Naive B cell (primary cell): ENCODE measurements at regions not wholly inside any gene's neighbourhood (a gene's known extent, or its start where the extent isn't known, plus 50 kb on each side); places are given as distances from the start of the nearest gene placed in this dataset.

Experiments used
- ATAC-seq, 2 donors: fragments of 150-1000 bp; cut with Tn5 transposase; 2 replicates each; pipeline ENCODE4 v1.10.0; 2021; ENCODE audit warnings: low read depth in 2 of 2, mild to moderate bottlenecking in 2 of 2, moderate library complexity in 2 of 2
- DNase-seq: peaks from one replicate; pipeline ENCODE4 v3.0.0; 2022
- H3K27ac Mint-ChIP-seq, 6 donors: one replicate each; pipeline ENCODE4 v1.8.0; 2020 to 2022; ENCODE audit warnings: mild to moderate bottlenecking in 6 of 6, mixed read lengths in 6 of 6, moderate library complexity in 5 of 6, inconsistent platforms in 2 of 6
- H3K27me3 Mint-ChIP-seq, 3 donors: one replicate each; pipeline ENCODE4 v1.8.0; 2021 to 2022; ENCODE audit warnings: mixed read lengths in 3 of 3, mild to moderate bottlenecking in 1 of 3
- H3K36me3 Mint-ChIP-seq, 2 donors: one replicate each; pipeline ENCODE4 v1.8.0; 2020 to 2022; ENCODE audit warnings: mixed read lengths in 2 of 2, inconsistent platforms in 1 of 2, mild to moderate bottlenecking in 1 of 2
- H3K4me1 Mint-ChIP-seq, 3 donors: one replicate each; pipeline ENCODE4 v1.8.0; 2020 to 2022; ENCODE audit warnings: mixed read lengths in 3 of 3, inconsistent platforms in 1 of 3, mild to moderate bottlenecking in 1 of 3, moderate library complexity in 1 of 3
- H3K4me3 Mint-ChIP-seq, 8 donors: one replicate each; pipeline ENCODE4 v1.8.0; 2020 to 2022; ENCODE audit warnings: mild to moderate bottlenecking in 8 of 8, mixed read lengths in 8 of 8, moderate library complexity in 8 of 8, inconsistent platforms in 2 of 8
- H3K9me3 Mint-ChIP-seq, 7 donors: one replicate each; pipeline ENCODE4 v1.8.0; 2020 to 2022; ENCODE audit warnings: mixed read lengths in 7 of 7, mild to moderate bottlenecking in 5 of 7, inconsistent platforms in 2 of 7, moderate library complexity in 1 of 7

DNA sequence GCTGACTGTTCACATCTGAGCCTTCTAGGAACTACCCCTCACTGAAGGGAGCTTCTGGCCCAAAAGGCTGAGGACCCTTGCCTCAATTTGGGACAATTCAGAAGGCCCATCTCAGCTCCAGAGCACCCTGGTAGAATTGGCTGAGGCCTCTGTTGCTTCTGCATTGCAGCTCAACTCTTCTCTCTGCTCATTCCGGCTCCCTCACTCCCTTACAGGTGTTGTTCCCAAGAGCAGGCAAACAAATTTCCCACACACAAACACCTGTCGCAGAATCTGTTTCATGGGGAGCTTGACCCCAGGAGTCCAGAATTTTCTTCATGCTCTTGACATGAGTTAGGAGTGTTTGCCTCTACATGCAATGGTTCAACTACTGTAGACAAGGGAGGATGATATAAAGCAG lies 78.7 kb downstream of the CRYGS start:
- no peak for DNase-seq
- Mint-ChIP-seq H3K9me3 (peaks cover 0 to 2% (median 0%) of the 10 kb centered on the region in 7 donors), H3K4me3 (no peak overlapping the region), H3K27me3 (peaks cover 11 to 17% (median 12%) of the 10 kb centered on the region in 3 donors), H3K4me1 (peaks cover 7 to 11% (median 8%) of the 10 kb centered on the region in 3 donors), H3K27ac (no peak overlapping the region), H3K36me3 (no peaks in the 10 kb centered on the region)
- ATAC-seq: no peak

DNA sequence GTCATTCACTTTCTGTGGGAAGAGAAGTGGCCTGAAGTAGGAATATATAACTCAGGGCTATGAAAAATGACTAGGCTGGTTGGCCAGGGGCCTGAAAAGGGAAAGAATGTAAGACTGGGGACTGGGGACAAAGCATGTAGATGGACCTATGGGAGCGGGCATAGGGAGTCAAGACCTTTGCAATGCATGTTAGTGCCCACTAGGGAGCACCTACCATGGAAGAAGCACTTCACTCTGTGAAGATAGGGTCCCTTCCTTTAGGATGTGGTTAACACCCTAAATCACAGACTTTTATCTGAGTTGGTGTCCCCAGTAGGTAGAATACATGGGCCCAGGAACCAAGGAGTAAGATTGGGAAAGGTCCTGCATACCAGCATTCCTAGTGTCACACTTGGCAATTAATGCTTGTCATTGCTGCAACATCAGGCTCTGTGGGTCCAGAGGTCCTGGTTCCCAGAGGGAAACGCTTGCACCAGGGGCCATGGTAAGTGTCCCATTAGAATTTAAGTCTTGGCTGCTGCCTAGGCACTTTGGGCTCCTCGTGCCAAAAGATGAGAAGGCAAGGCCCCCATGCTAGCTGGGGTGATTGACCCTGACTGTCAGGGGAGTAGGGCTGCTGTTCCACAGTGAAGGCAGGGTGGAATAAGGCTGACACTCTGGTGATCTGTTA lies 79.6 kb downstream of the CRYGS start:
- no peak overlapping the region for H3K4me3 Mint-ChIP-seq
- H3K4me1 Mint-ChIP-seq: peaks cover 2 to 4% (median 2%) of the 10 kb centered on the region in 3 donors

DNA sequence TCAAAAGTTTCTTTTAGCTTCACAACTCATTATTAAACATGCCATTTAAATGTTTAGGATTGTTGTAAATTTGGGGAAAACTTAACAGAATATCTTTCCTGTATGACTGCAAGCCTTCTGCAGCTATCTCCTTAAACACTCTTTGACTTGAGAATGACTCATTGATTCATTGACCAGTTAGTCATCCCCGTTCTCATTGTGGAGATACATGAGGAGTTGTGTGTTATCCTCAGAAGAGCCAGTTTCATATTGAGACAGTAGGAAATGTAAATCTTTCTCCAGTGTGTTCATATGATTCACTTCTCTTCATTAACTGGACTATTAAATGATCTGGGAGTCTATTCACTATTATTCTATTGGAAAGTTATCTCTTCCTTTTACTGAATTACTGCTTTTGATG lies 83.0 kb downstream of the CRYGS start:
- Mint-ChIP-seq H3K27me3 (peaks cover 12 to 19% (median 18%) of the 10 kb centered on the region in 3 donors), H3K4me3 (no peak overlapping the region), H3K4me1 (no peaks in the 10 kb centered on the region)

More for the DNA sequence above, 79.6 kb downstream of the CRYGS start:
- DNase-seq (no peak), ATAC-seq (no peak)
- Mint-ChIP-seq H3K27ac (no peak overlapping the region), H3K36me3 (no peaks in the 10 kb centered on the region), H3K27me3 (peaks cover 6 to 13% (median 12%) of the 10 kb centered on the region in 3 donors), H3K9me3 (peaks cover 0 to 2% (median 0%) of the 10 kb centered on the region in 7 donors)

DNA sequence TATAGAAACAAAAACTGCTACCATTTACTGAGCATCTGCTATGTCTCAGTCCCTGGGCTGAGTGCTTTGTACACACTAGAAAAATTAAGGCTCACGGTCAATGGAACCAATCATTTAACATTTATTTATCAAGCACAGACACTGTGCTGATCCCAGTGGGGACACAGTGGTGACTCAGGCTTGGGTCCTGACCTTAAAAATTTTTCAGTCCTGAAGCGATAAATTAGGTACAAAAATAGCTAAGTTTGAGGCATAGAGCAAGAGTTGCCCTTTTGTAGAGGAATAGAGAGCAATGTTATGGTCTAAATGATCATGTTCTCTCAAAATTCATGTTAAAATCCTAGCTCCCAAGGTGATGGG lies 85.1 kb downstream of the CRYGS start:
- Mint-ChIP-seq H3K4me1 (no peaks in the 10 kb centered on the region), H3K27ac (no peak overlapping the region)
- no peak for ATAC-seq

More for the DNA sequence above, 83.0 kb downstream of the CRYGS start:
- DNase-seq: no peak
- Mint-ChIP-seq H3K27ac (no peak overlapping the region), H3K9me3 (peaks cover 0 to 2% (median 0%) of the 10 kb centered on the region in 7 donors), H3K36me3 (no peaks in the 10 kb centered on the region)
- no peak for ATAC-seq

DNA sequence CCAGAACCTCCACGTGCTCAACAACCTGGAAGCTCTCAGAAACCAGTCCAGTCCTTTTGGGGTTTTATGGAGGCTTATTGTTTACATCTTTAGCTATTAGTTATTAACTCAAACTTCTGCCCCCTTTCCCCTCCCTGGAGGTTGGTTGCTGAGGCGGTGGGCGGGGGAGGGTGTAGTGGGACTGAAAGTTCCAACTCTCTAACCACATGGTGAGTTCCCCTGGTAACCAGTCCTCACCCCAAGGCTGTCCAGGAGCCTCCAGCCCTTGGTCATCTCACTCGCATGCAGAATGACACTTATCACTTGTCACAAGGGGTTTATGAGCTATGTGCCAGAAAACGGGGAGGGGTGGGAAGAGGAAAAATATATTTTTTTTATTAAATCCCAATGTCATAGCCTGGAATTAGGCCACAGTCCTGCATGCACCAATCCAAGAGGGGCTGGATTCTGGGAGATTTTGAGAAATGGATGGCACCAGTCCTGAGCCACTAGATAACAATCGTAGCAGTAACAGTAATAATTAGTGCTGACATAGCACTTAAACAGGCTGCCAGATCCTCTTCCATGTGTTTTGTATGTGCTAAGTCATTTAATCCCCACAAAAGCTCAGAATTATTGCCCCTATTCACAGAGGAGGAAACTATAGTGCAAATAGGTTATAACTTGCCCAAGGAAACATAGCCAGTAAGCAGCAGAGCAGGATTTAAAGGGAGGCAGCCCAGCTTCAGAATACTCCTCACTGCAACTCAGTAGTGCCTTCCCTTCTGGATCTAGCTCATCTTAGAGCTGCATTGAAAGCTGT lies 85.7 kb downstream of the CRYGS start:
- DNase-seq (no peak), ATAC-seq (no peak)
- H3K27ac Mint-ChIP-seq: no peak overlapping the region
- H3K27me3 Mint-ChIP-seq: peaks cover 12 to 19% (median 12%) of the 10 kb centered on the region in 3 donors
- H3K9me3 Mint-ChIP-seq: peaks cover 0 to under 1% (median 0%) of the 10 kb centered on the region in 7 donors
- H3K4me3 Mint-ChIP-seq: no peak overlapping the region
- no peaks in the 10 kb centered on the region for H3K36me3 Mint-ChIP-seq
- H3K4me1 Mint-ChIP-seq: no peaks in the 10 kb centered on the region

More for the DNA sequence above, 85.1 kb downstream of the CRYGS start:
- Mint-ChIP-seq H3K4me3 (no peak overlapping the region), H3K27me3 (peaks cover 12 to 19% (median 17%) of the 10 kb centered on the region in 3 donors), H3K36me3 (no peaks in the 10 kb centered on the region), H3K9me3 (peaks cover 0 to 2% (median 0%) of the 10 kb centered on the region in 7 donors)
- no peak for DNase-seq

DNA sequence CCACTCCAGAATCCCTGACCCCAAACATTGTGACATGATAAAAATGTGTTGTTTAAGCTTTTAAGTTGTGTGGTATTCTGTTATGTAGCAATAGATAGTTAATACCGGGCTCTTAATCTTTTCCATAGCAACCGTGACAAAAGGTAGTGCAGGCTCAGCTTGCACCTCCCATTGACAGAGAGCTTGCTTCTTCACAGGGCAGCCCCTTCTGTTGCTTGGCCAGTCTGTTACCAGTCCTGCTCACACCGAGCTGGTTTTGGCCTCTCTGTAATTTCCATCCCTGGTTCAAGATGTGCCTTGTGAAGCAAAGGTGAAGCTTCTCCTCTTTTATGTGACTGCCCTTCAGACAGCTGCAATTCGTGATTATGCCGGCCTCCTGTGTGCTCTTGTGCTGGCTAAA lies 86.9 kb downstream of the CRYGS start:
- no peaks in the 10 kb centered on the region for H3K4me1 Mint-ChIP-seq
- ATAC-seq (no peak), DNase-seq (no peak)
- no peaks in the 10 kb centered on the region for H3K9me3 Mint-ChIP-seq
- peaks cover 8 to 13% (median 12%) of the 10 kb centered on the region in 3 donors for H3K27me3 Mint-ChIP-seq
- no peaks in the 10 kb centered on the region for H3K36me3 Mint-ChIP-seq
- no peak overlapping the region for H3K4me3 Mint-ChIP-seq
- peak overlapping the region in 1 of 6 donors; percentile 30 for H3K27ac Mint-ChIP-seq

DNA sequence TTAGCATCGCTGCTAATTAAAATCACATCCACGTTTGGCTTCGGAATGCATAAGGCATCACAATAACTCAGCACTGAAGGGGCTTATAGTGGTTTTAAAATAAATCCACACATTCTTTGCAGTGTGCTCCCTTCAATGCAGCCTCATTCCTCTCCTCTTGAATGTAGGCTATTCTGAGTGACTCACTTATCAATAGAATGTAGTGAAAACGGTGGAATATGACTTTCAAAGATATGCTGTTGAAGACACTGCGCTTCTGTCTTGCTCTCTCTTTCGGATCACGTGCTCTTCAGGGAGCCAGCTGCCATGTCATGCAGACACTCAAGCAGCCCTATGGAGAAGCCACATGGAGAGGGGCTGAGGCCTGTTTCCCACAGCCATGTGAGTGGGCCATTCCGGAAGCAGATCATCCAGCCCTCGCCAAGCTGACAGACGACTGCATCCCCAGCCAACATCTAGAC lies 87.4 kb downstream of the CRYGS start:
- Mint-ChIP-seq H3K9me3 (no peaks in the 10 kb centered on the region), H3K36me3 (no peaks in the 10 kb centered on the region), H3K27me3 (peaks cover 8 to 12% (median 11%) of the 10 kb centered on the region in 3 donors), H3K4me1 (no peaks in the 10 kb centered on the region), H3K27ac (peak overlapping the region in 1 of 6 donors; percentile 14), H3K4me3 (no peak overlapping the region)
- DNase-seq (no peak), ATAC-seq (no peak)

DNA sequence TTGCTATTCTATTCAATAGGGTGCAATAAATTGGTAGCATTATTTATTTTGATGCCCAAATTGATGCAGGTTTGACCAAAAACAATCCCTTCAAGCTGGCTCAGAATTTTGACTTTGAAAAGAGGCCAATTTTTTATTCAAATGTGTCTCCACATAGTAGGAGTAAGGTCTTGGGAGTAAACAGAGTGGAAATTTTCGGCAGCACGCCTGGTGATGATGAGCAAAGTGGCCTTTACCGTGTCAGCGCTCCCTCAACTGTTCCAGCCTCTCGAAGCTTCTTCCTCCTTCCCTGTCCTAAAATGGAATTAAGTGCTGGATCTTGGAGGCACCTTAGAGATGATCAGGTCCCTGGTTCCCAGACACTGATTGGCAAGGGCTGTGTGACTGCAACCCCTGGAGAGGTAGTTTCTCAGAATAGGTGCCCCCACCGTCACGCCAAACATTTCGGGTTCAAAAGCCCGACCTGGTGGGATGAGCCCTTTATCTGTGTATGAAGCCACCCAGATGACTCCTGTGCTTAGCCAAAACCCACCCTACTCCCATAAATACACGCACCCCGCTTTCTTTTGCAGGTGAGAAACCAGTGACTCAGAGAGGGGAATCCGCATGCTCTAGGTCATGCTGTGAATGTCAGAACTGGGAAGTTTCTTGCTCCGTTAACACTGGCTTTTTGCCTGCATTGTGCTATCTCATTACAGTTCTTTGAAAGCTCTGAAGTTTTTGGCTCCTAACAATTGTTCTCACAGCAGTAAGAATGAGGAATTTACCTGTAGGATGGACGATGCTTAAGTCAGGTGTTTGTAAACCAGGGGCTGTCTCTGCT lies 89.1 kb downstream of the CRYGS start:
- Mint-ChIP-seq H3K9me3 (no peaks in the 10 kb centered on the region), H3K27me3 (peaks cover 6 to 12% (median 8%) of the 10 kb centered on the region in 3 donors), H3K4me1 (peaks cover 0 to 8% (median 8%) of the 10 kb centered on the region in 3 donors), H3K27ac (peak overlapping the region in 1 of 6 donors; percentile 54), H3K36me3 (no peaks in the 10 kb centered on the region), H3K4me3 (peak overlapping the region in 1 of 8 donors; percentile 15)
- DNase-seq (no peak), ATAC-seq (no peak)

DNA sequence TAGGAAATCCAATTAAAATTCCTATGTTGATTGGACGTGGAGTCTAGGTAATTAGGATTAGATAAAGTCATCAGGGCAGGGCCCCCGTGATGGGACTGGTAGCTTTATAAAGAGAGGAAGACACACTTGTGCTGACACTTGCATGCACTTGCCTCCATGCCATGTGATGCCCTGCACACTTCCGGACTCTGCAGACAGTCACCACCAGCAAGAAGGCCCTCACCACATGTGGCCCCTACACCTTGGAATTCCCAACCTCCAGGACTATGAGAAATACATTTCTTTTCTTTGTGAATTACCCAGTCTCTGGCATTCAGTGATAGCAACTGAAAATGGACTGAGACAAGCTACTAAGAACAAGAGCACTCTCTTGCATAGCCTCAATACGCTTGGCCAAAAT lies 90.6 kb downstream of the CRYGS start:
- Mint-ChIP-seq H3K36me3 (no peaks in the 10 kb centered on the region), H3K4me3 (no peak overlapping the region), H3K27ac (no peak overlapping the region), H3K9me3 (no peaks in the 10 kb centered on the region), H3K27me3 (peaks cover 4 to 8% (median 6%) of the 10 kb centered on the region in 3 donors), H3K4me1 (peaks cover 0 to 8% (median 8%) of the 10 kb centered on the region in 3 donors)
- DNase-seq (no peak), ATAC-seq (no peak)

DNA sequence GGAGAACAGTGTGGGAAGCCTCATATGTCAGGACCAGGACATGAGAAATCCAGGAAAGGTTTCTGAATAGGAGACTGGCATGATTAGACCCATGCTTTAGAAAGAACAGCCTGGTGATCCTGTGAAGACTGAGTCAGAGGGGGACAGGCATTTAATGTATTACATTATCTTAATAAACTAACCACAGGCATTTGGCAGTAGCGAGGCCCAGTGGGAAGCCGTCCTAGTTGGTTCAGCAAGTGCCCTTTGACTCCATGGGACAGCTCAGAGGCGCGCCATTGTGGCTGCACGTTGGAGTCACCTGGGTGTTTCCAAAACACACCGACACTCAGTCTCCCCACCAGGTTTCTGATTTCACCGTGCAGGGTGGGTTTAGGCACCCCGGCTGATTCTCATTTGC lies 90.5 kb upstream of the DGKG start:
- Mint-ChIP-seq H3K27me3 (peaks cover 0 to 6% (median 1%) of the 10 kb centered on the region in 3 donors), H3K27ac (no peak overlapping the region), H3K4me3 (peak overlapping the region in 1 of 8 donors; percentile 17), H3K4me1 (peaks cover 0 to 8% (median 8%) of the 10 kb centered on the region in 3 donors), H3K36me3 (no peaks in the 10 kb centered on the region), H3K9me3 (no peaks in the 10 kb centered on the region)
- ATAC-seq (no peak), DNase-seq (no peak)

DNA sequence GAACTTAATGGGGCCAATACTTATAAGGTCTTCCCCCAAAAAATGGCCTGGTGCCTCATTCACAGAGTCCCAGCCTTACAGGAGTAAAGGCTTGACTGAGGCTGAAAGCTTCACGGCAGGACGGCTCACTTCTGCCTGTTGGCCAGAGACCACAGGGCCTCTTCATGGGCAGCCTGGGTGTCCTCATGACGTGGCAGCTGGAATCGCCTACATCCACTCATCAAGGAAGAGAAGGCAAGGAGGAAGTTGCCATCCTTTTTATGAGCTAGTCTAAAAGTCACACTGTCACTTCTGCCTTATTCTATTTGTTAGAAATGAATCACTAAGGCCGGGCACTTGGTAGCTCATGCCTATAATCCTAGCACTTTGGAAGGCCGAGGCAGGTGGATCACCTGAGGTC lies 89.3 kb upstream of the DGKG start:
- no peak for ATAC-seq
- Mint-ChIP-seq H3K9me3 (no peaks in the 10 kb centered on the region), H3K27me3 (no peaks in the 10 kb centered on the region), H3K27ac (no peak overlapping the region), H3K4me1 (peaks cover 0 to 8% (median 8%) of the 10 kb centered on the region in 3 donors), H3K4me3 (peak overlapping the region in 1 of 8 donors; percentile 27), H3K36me3 (no peaks in the 10 kb centered on the region)
- no peak for DNase-seq

DNA sequence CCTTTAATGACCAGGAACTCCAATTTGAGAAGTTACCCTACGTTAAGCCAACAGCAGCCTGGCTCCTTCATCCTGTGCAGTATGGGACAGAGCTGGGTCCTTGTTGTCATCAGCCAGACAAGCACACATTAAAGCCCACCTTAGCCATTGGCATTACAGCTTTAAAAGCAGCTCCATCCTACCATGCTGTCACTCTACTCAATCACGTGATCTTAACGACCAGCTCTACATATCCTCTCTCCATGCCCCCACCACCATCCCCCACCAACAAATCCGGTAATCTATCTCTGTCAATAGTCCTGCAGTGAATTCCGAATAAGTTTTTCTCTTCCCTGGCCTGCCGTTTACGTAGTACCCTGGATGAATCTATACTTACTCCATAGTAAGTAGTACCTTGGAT lies 82.9 kb upstream of the DGKG start:
- no peaks in the 10 kb centered on the region for H3K4me1 Mint-ChIP-seq
- no peak overlapping the region for H3K4me3 Mint-ChIP-seq
- DNase-seq (no peak), ATAC-seq (no peak)
- H3K27ac Mint-ChIP-seq: peak overlapping the region in 1 of 6 donors; percentile 54
- H3K9me3 Mint-ChIP-seq: no peaks in the 10 kb centered on the region
- H3K27me3 Mint-ChIP-seq: peaks cover 0 to 7% (median 0%) of the 10 kb centered on the region in 3 donors
- no peaks in the 10 kb centered on the region for H3K36me3 Mint-ChIP-seq

DNA sequence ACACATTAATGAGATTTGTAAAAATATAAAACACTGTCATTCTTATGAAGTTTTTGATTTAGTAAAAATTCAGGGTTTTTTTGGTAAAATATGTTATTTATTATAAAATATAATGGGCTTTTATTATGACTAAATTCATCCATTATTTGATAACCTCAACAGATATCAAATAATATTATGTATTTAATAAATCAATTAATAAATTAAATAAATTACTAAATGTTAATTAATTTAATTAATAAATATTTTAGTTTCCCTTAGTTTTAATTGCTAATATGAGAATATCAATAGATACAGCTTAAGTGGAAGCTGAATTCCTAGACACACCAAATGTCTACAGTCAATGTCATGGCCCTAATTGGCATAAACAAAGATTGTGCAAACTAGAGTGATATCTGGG lies 82.3 kb upstream of the DGKG start:
- no peak for ATAC-seq
- no peaks in the 10 kb centered on the region for H3K9me3 Mint-ChIP-seq
- DNase-seq: no peak

More for the DNA sequence above, 82.3 kb upstream of the DGKG start:
- H3K27ac Mint-ChIP-seq: no peak overlapping the region
- peaks cover 0 to 7% (median 0%) of the 10 kb centered on the region in 3 donors for H3K27me3 Mint-ChIP-seq
- no peak overlapping the region for H3K4me3 Mint-ChIP-seq
- no peaks in the 10 kb centered on the region for H3K4me1 Mint-ChIP-seq
- no peaks in the 10 kb centered on the region for H3K36me3 Mint-ChIP-seq
